Loucy (cell line): ENCODE measurements at regions not wholly inside any gene's neighbourhood (a gene's known extent, or its start where the extent isn't known, plus 50 kb on each side); places are given as distances from the start of the nearest gene placed in this dataset.

Experiments used
- EZH2phosphoT487 ChIP-seq: fragments of 200-600 bp; IDR thresholded peaks from 2 replicates; pipeline ENCODE4 v1.6.1; 2018; ENCODE audit warnings: antibody characterized with exemption, mild to moderate bottlenecking, moderate library complexity, borderline replicate concordance
- TF ChIP-seq, protein P1 (sequence below): fragments of 200-600 bp; sonication (generic); conservative IDR thresholded peaks from 2 replicates; pipeline ENCODE4 v1.5.1; 2014; ENCODE audit warnings: mild to moderate bottlenecking, antibody characterized with exemption, low read length

GRCh38 chr14:58978343-58978742, 210.1 kb upstream of the DAAM1 start:
- TF ChIP-seq, protein P1, sequence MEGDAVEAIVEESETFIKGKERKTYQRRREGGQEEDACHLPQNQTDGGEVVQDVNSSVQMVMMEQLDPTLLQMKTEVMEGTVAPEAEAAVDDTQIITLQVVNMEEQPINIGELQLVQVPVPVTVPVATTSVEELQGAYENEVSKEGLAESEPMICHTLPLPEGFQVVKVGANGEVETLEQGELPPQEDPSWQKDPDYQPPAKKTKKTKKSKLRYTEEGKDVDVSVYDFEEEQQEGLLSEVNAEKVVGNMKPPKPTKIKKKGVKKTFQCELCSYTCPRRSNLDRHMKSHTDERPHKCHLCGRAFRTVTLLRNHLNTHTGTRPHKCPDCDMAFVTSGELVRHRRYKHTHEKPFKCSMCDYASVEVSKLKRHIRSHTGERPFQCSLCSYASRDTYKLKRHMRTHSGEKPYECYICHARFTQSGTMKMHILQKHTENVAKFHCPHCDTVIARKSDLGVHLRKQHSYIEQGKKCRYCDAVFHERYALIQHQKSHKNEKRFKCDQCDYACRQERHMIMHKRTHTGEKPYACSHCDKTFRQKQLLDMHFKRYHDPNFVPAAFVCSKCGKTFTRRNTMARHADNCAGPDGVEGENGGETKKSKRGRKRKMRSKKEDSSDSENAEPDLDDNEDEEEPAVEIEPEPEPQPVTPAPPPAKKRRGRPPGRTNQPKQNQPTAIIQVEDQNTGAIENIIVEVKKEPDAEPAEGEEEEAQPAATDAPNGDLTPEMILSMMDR: no peak
- TF ChIP-seq EZH2phosphoT487: no peak
